Gastroesophageal sphincter (tissue), 2 donors: ENCODE measurements at regions not wholly inside any gene's neighbourhood (a gene's known extent, or its start where the extent isn't known, plus 50 kb on each side); places are given as distances from the start of the nearest gene placed in this dataset.
"Not testable (repeated sequence)": the region's sequence is repeated elsewhere in the genome, so short reads cannot be mapped to it uniquely, and the experiment has no call there.

Experiments used
- POLR2A ChIP-seq, 2 donors: fragments of 450-650 bp; IDR thresholded peaks; one replicate each; pipeline ENCODE4 v1.6.1; 2017; ENCODE audit warnings: antibody characterized with exemption in 2 of 2, mild to moderate bottlenecking in 2 of 2, moderate library complexity in 1 of 2
- POLR2AphosphoS5 ChIP-seq: sonication (generic); formaldehyde crosslinking; IDR thresholded peaks from one replicate; pipeline ENCODE4 v1.6.1; 2017; ENCODE audit warnings: antibody characterized with exemption

- TF ChIP-seq POLR2A (IDR thresholded peaks at IDR 0.05); POLR2AphosphoS5: not testable (repeated sequence)
Observed at GRCh38 chr21:9969399-9969798, 552.0 kb upstream of the TPTE start.
